Tibial nerve (tissue), 4 donors: ENCODE measurements at regions not wholly inside any gene's neighbourhood (a gene's known extent, or its start where the extent isn't known, plus 50 kb on each side); places are given as distances from the start of the nearest gene placed in this dataset.

Source experiments
- EP300 ChIP-seq, 2 donors: sonication (generic); formaldehyde crosslinking; IDR thresholded peaks; one replicate each; pipeline ENCODE4 v1.6.1; 2017; ENCODE audit warnings: antibody characterized with exemption in 2 of 2, mild to moderate bottlenecking in 1 of 2
- POLR2A ChIP-seq, 2 donors: fragments of 450-650 bp; IDR thresholded peaks; one replicate each; pipeline ENCODE4 v1.6.1; 2017; ENCODE audit warnings: antibody characterized with exemption in 2 of 2, mild to moderate bottlenecking in 2 of 2, moderate library complexity in 2 of 2
- TF ChIP-seq, protein P1 (sequence below), 5 experiments: fragments of 200-600 bp in 3 of 5; fragments of 450-650 bp in 2 of 5; sonication (generic) in 3 of 5; IDR thresholded peaks; one replicate each; pipeline ENCODE4 v1.5.1; 2016 to 2019; ENCODE audit warnings: antibody characterized with exemption in 5 of 5, mild to moderate bottlenecking in 3 of 5, moderate library complexity in 2 of 5

DNA sequence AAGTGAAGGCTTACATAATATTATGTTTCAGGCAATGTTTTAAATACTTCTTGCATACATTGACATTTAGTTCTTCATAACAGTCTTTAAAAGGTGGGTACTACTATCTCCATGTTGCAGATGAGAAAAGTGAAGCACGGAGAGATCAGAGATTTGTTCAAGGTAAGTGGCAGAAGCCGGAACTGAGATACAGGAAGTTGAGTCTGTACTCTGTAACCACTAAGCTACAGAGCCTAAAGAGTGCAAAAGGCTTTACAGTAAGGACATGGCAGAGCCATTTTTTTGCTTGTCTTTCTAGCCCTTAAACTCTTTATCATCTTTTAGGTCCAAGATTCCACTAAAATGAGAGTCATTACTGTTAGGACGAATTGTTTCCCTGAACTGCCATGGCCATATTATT lies 186.5 kb upstream of the PEX5L start:
- TF ChIP-seq, protein P1, sequence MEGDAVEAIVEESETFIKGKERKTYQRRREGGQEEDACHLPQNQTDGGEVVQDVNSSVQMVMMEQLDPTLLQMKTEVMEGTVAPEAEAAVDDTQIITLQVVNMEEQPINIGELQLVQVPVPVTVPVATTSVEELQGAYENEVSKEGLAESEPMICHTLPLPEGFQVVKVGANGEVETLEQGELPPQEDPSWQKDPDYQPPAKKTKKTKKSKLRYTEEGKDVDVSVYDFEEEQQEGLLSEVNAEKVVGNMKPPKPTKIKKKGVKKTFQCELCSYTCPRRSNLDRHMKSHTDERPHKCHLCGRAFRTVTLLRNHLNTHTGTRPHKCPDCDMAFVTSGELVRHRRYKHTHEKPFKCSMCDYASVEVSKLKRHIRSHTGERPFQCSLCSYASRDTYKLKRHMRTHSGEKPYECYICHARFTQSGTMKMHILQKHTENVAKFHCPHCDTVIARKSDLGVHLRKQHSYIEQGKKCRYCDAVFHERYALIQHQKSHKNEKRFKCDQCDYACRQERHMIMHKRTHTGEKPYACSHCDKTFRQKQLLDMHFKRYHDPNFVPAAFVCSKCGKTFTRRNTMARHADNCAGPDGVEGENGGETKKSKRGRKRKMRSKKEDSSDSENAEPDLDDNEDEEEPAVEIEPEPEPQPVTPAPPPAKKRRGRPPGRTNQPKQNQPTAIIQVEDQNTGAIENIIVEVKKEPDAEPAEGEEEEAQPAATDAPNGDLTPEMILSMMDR (IDR thresholded peaks at IDR 0.05), result no peak
- TF ChIP-seq POLR2A (IDR thresholded peaks at IDR 0.05) (no peak), EP300 (IDR thresholded peaks at IDR 0.05) (no peak)
